GM23338 (cell line): ENCODE measurements at regions not wholly inside any gene's neighbourhood (a gene's known extent, or its start where the extent isn't known, plus 50 kb on each side); places are given as distances from the start of the nearest gene placed in this dataset.

Experiments used
- ATAC-seq: fragments of 200-7000 bp; cut with Tn5 transposase; 3 replicates; pipeline ENCODE4 v1.9.1; 2020
- DNase-seq: peaks from one replicate; pipeline ENCODE4 v3.0.0-alpha.2; 2015; ENCODE audit warnings: low spot score
- H2AFZ ChIP-seq: fragments of 200-600 bp; sonication (generic); 2 replicates; pipeline ENCODE4 v1.8.0; 2016; ENCODE audit warnings: antibody characterized with exemption, mild to moderate bottlenecking, moderate library complexity
- H3F3A ChIP-seq: fragments of 200-600 bp; sonication (generic); replicated peaks from 2 replicates; pipeline ENCODE4 v1.8.0; 2017; ENCODE audit warnings: antibody characterized with exemption, mixed run types, low read depth
- H3K27ac ChIP-seq: fragments of 200-600 bp; sonication (generic); 2 replicates; pipeline ENCODE4 v1.6.1; 2016; ENCODE audit warnings: low read depth
- H3K27me3 ChIP-seq: fragments of 200-600 bp; sonication (generic); 2 replicates; pipeline ENCODE4 v1.8.0; 2016; ENCODE audit warnings: mild to moderate bottlenecking, mixed run types, moderate library complexity; ENCODE audit not compliant: insufficient read depth
- H3K36me3 ChIP-seq: fragments of 200-600 bp; sonication (generic); 2 replicates; pipeline ENCODE4 v1.8.0; 2016; ENCODE audit warnings: mild to moderate bottlenecking; ENCODE audit not compliant: insufficient read depth
- H3K4me1 ChIP-seq: fragments of 200-600 bp; sonication (generic); 2 replicates; pipeline ENCODE4 v1.8.0; 2016; ENCODE audit warnings: mild to moderate bottlenecking, moderate library complexity; ENCODE audit not compliant: insufficient read depth
- H3K4me2 ChIP-seq: fragments of 200-600 bp; sonication (generic); 2 replicates; pipeline ENCODE4 v1.7.1; 2017; ENCODE audit warnings: mixed run types
- H3K4me3 ChIP-seq: fragments of 200-600 bp; sonication (generic); 2 replicates; pipeline ENCODE4 v1.6.1; 2016; ENCODE audit warnings: mixed run types
- H3K79me2 ChIP-seq: fragments of 200-600 bp; sonication (generic); replicated peaks from 2 replicates; pipeline ENCODE4 v1.8.0; 2017; ENCODE audit warnings: mild to moderate bottlenecking; ENCODE audit not compliant: insufficient read depth
- H3K9me2 ChIP-seq: fragments of 200-600 bp; sonication (generic); 2 replicates; pipeline ENCODE4 v1.8.0; 2017; ENCODE audit not compliant: insufficient read depth
- H4K20me1 ChIP-seq: fragments of 200-600 bp; sonication (generic); replicated peaks from 2 replicates; pipeline ENCODE4 v1.8.0; 2017; ENCODE audit warnings: mild to moderate bottlenecking; ENCODE audit not compliant: insufficient read depth
- H3K27ac Mint-ChIP-seq: 2 replicates; pipeline ENCODE4 v1.8.0; 2020; ENCODE audit warnings: inconsistent platforms, mild to moderate bottlenecking, moderate library complexity, mixed read lengths
- H3K27me3 Mint-ChIP-seq: 3 replicates; pipeline ENCODE4 v1.8.0; 2022; ENCODE audit warnings: low read depth, mild to moderate bottlenecking, moderate library complexity, mixed read lengths, inconsistent platforms; ENCODE audit not compliant: insufficient read depth, poor library complexity
- H3K36me3 Mint-ChIP-seq: 3 replicates; pipeline ENCODE4 v1.8.0; 2021; ENCODE audit warnings: low read depth, mild to moderate bottlenecking, inconsistent platforms, moderate library complexity, mixed read lengths
- H3K4me1 Mint-ChIP-seq: 3 replicates; pipeline ENCODE4 v1.8.0; 2020; ENCODE audit warnings: mild to moderate bottlenecking, inconsistent platforms, mixed read lengths
- H3K4me3 Mint-ChIP-seq: 3 replicates; pipeline ENCODE4 v1.8.0; 2021; ENCODE audit warnings: moderate library complexity, mild to moderate bottlenecking, inconsistent platforms, mixed read lengths
- H3K9me3 Mint-ChIP-seq: 3 replicates; pipeline ENCODE4 v1.8.0; 2020; ENCODE audit warnings: moderate library complexity, mild to moderate bottlenecking, inconsistent platforms, mixed read lengths
- CREB1 ChIP-seq: fragments of 250-450 bp; sonication (Bioruptor Pico); IDR thresholded peaks from 2 replicates; pipeline ENCODE4 v1.5.0; 2020; ENCODE audit warnings: low read depth, mild to moderate bottlenecking, moderate library complexity
- ETS1 ChIP-seq: IDR thresholded peaks from 2 replicates; pipeline ENCODE4 v1.6.1; 2016; ENCODE audit warnings: antibody characterized with exemption
- EZH2 ChIP-seq: fragments of 200-600 bp; sonication (generic); IDR thresholded peaks from one replicate; pipeline ENCODE4 v1.8.0; 2017; ENCODE audit warnings: antibody characterized with exemption, mild to moderate bottlenecking, low read depth; ENCODE audit not compliant: unreplicated experiment
- EZH2phosphoT487 ChIP-seq: fragments of 200-600 bp; sonication (generic); IDR thresholded peaks from one replicate; pipeline ENCODE4 v1.8.1; 2018; ENCODE audit warnings: antibody characterized with exemption; ENCODE audit not compliant: unreplicated experiment
- JUNB ChIP-seq: IDR thresholded peaks from one replicate; pipeline ENCODE4 v1.6.1; 2016; ENCODE audit warnings: antibody characterized with exemption; ENCODE audit not compliant: unreplicated experiment
- NANOG ChIP-seq: IDR thresholded peaks from 2 replicates; pipeline ENCODE4 v1.6.1; 2016; ENCODE audit warnings: antibody characterized with exemption, borderline replicate concordance
- POLR2AphosphoS5 ChIP-seq: IDR thresholded peaks from 2 replicates; pipeline ENCODE4 v1.6.1; 2016; ENCODE audit warnings: antibody characterized with exemption, low read depth
- STAT1 ChIP-seq: IDR thresholded peaks from one replicate; pipeline ENCODE4 v1.6.1; 2016; ENCODE audit warnings: antibody characterized with exemption; ENCODE audit not compliant: unreplicated experiment
- ZNF331 ChIP-seq: fragments of 250-450 bp; sonication (Bioruptor Pico); IDR thresholded peaks from 2 replicates; pipeline ENCODE4 v1.5.0; 2020; ENCODE audit warnings: low read depth, mild to moderate bottlenecking, moderate library complexity
- TF ChIP-seq, protein P1 (sequence below): IDR thresholded peaks from one replicate; pipeline ENCODE4 v1.6.1; 2018; ENCODE audit warnings: antibody characterized with exemption; ENCODE audit not compliant: unreplicated experiment

GRCh38 chr4:181106398-181106797 lies 1136.8 kb upstream of the TENM3 start (continued):
- TF ChIP-seq EZH2phosphoT487, result no peak
- TF ChIP-seq CREB1 (CRISPR knock-in tag), result no peak
- no peak for TF ChIP-seq ZNF331 (CRISPR knock-in tag)

DNA sequence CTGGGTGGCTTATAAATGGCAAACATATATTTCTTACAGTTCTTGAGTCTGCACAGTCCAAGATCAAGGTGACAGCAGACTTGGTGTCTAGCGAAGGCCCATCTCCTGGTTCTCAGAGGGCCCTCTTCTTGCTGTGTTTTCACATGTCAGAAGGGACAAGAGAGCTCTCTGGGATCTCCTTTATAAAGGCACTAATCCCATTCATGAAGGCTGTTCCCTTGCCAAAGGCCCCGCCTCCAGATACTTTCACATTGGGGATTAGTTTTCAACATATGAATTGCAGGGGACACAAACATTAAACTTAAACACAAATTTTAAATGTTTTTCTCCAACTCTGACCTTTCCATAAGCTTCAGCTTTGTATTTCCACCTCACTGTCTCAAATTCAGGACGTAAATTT lies 1135.0 kb upstream of the TENM3 start:
- no peak overlapping the region for H2AFZ ChIP-seq
- Mint-ChIP-seq H3K4me1 (peaks cover 17% of the 10 kb centered on the region), H3K9me3 (no peaks in the 10 kb centered on the region), H3K36me3 (no peaks in the 10 kb centered on the region), H3K4me3 (no peak overlapping the region), H3K27me3 (no peaks in the 10 kb centered on the region), H3K27ac (no peak overlapping the region)
- peak; percentile 5 for DNase-seq
- H3K4me1 ChIP-seq, result 0 out of 2 replicates have a peak, but pooled peaks cover 5% of the 10 kb centered on the region
- no peak for TF ChIP-seq JUNB
- no peak for TF ChIP-seq EZH2phosphoT487
- no peak for TF ChIP-seq ETS1
- TF ChIP-seq, protein P1, sequence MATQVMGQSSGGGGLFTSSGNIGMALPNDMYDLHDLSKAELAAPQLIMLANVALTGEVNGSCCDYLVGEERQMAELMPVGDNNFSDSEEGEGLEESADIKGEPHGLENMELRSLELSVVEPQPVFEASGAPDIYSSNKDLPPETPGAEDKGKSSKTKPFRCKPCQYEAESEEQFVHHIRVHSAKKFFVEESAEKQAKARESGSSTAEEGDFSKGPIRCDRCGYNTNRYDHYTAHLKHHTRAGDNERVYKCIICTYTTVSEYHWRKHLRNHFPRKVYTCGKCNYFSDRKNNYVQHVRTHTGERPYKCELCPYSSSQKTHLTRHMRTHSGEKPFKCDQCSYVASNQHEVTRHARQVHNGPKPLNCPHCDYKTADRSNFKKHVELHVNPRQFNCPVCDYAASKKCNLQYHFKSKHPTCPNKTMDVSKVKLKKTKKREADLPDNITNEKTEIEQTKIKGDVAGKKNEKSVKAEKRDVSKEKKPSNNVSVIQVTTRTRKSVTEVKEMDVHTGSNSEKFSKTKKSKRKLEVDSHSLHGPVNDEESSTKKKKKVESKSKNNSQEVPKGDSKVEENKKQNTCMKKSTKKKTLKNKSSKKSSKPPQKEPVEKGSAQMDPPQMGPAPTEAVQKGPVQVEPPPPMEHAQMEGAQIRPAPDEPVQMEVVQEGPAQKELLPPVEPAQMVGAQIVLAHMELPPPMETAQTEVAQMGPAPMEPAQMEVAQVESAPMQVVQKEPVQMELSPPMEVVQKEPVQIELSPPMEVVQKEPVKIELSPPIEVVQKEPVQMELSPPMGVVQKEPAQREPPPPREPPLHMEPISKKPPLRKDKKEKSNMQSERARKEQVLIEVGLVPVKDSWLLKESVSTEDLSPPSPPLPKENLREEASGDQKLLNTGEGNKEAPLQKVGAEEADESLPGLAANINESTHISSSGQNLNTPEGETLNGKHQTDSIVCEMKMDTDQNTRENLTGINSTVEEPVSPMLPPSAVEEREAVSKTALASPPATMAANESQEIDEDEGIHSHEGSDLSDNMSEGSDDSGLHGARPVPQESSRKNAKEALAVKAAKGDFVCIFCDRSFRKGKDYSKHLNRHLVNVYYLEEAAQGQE, result no peak
- TF ChIP-seq STAT1, result no peak
- no peaks in the 10 kb centered on the region for H3K36me3 ChIP-seq
- H4K20me1 ChIP-seq, result no peaks in the 10 kb centered on the region
- no peaks in the 10 kb centered on the region for H3K27me3 ChIP-seq
- no peak overlapping the region for H3K27ac ChIP-seq
- no peaks in the 10 kb centered on the region for H3K79me2 ChIP-seq
- H3K4me2 ChIP-seq, result no peak overlapping the region
- H3K4me3 ChIP-seq, result no peak overlapping the region
- H3K9me2 ChIP-seq, result no peaks in the 10 kb centered on the region
- peak; percentile 58; the same call in 2 of the 3 replicates for ATAC-seq
- no peaks in the 10 kb centered on the region for H3F3A ChIP-seq

DNA sequence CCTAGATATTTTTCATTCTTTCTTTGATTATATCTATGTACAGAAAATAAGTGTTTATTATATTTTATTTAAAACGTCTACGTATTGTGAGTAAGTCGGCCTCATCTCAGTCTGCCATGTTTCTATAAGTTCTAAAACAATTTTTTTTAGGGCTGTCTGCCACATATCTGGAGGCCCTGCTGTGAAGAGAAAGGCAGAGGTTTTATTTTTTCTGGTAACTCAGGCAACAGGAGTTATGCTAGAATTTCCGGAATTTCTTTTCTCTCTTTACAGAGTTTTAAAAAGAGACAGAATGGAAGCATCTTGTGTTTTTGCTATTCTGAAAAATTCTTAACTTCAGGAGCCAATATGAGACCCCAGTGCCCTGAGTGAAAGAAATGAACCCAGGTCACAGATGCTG lies 1124.0 kb upstream of the TENM3 start:
- Histone ChIP-seq H4K20me1 (no peaks in the 10 kb centered on the region), H3K79me2 (no peaks in the 10 kb centered on the region), H3K4me3 (no peak overlapping the region), H3K9me2 (no peaks in the 10 kb centered on the region), H3F3A (no peaks in the 10 kb centered on the region), H2AFZ (no peak overlapping the region), H3K27me3 (no peaks in the 10 kb centered on the region), H3K36me3 (no peaks in the 10 kb centered on the region), H3K4me1 (no peaks in the 10 kb centered on the region), H3K27ac (no peak overlapping the region), H3K4me2 (no peak overlapping the region)
- Mint-ChIP-seq H3K27me3 (no peaks in the 10 kb centered on the region), H3K27ac (no peak overlapping the region), H3K9me3 (no peaks in the 10 kb centered on the region), H3K4me1 (peaks cover 8% of the 10 kb centered on the region; the same call in 2 of the 3 replicates), H3K4me3 (no peak overlapping the region), H3K36me3 (no peaks in the 10 kb centered on the region)
- ATAC-seq (no peak), DNase-seq (no peak)
- no peak for TF ChIP-seq EZH2
- no peak for TF ChIP-seq NANOG
- TF ChIP-seq POLR2AphosphoS5, result no peak
- TF ChIP-seq, protein P1, result no peak
- no peak for TF ChIP-seq STAT1
